ENCODE measurements at regions not wholly inside any gene's neighbourhood (a gene's known extent, or its start where the extent isn't known, plus 50 kb on each side); places are given as distances from the start of the nearest gene placed in this dataset.

DNA sequence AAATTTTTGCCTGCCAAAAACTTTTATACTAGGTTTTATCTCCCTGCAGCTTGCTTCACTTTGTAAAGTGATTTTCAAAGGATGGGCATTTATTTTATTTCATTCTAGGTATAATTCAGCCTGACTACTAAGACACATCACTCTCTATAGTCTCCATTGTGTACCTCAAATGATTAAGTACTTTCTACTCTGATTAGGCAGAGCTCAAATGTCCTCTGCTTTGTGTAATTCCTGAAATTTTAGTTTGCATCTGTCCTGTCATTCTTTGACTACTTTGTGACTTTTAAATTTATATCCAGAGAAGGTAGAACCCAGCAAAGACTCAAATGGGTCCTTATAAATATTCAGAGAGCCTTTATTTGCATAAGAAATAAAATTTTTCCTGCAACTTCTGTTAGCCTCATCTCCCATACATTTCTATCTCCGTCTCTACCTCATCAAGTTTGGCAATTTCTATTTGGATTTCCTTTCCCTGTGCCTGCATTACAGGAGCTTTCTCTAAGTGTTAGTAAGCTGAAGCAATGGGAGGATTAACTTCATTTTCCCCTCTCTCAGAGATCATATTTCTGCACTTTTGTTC, 1038.0 kb upstream of the ATXN8OS start:
- no peaks in the 10 kb centered on the region for H3K36me3 ChIP-seq (ENCODE audit: control insufficient read depth, insufficient read depth, low read length)
- H3K4me3 ChIP-seq (ENCODE audit: low read depth, low read length): no peak overlapping the region
- TF ChIP-seq, protein P1, sequence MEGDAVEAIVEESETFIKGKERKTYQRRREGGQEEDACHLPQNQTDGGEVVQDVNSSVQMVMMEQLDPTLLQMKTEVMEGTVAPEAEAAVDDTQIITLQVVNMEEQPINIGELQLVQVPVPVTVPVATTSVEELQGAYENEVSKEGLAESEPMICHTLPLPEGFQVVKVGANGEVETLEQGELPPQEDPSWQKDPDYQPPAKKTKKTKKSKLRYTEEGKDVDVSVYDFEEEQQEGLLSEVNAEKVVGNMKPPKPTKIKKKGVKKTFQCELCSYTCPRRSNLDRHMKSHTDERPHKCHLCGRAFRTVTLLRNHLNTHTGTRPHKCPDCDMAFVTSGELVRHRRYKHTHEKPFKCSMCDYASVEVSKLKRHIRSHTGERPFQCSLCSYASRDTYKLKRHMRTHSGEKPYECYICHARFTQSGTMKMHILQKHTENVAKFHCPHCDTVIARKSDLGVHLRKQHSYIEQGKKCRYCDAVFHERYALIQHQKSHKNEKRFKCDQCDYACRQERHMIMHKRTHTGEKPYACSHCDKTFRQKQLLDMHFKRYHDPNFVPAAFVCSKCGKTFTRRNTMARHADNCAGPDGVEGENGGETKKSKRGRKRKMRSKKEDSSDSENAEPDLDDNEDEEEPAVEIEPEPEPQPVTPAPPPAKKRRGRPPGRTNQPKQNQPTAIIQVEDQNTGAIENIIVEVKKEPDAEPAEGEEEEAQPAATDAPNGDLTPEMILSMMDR (IDR thresholded peaks at IDR 0.05; ENCODE audit: insufficient read depth, low read length, severe bottlenecking): no peak
- DNase-seq (ENCODE audit: low read depth) (no peak), FAIRE-seq (no peak)
- no peaks in the 10 kb centered on the region for H3K27me3 ChIP-seq (ENCODE audit: control insufficient read depth, insufficient read depth, low read length)

DNA sequence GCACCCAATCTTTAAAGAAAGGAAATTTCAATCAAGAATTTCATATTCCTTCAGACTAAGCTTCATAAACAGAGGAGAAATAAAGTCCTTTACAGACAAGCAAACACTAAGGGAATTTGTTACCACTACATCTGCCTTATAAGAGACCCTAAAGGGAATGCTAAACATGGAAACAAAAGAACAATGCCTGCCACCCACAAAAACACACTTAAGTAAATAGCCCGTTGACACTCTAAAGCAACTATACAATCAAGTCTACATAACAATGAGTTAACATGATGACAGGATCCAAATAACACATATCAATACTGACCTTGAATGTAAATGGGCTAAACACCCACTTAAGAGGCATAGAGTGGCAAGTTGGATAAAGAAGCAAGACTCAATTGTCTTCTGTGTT, 1056.9 kb upstream of the ATXN8OS start:
- Histone ChIP-seq H3K27me3 (ENCODE audit: control insufficient read depth, insufficient read depth, low read length) (no peaks in the 10 kb centered on the region), H3K4me3 (ENCODE audit: low read depth, low read length) (no peak overlapping the region), H3K36me3 (ENCODE audit: control insufficient read depth, insufficient read depth, low read length) (no peaks in the 10 kb centered on the region)
- no peak for FAIRE-seq
- TF ChIP-seq, protein P1 (IDR thresholded peaks at IDR 0.05; ENCODE audit: insufficient read depth, low read length, severe bottlenecking): no peak
- no peak for DNase-seq (ENCODE audit: low read depth)

DNA sequence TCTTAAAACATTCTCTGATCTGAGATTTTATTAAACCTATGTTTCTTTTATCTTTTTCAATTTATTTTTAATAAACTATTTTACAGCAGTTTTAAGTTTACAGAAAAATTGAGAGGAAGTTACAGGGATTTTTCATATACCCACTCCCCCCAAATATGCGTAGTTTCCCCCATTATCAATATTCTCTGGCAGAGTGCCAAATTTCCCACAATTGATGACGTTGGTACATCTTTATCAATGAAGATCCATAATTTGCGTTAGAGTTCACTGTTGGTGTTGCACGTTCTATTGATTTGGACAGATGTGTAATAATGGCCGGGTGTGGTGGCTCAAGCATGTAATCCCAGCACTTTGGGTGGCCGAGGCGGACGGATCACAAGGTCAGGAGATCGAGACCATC, 1063.0 kb upstream of the ATXN8OS start:
- DNase-seq (ENCODE audit: low read depth) (no peak), FAIRE-seq (no peak)
- Histone ChIP-seq H3K4me3 (ENCODE audit: low read depth, low read length) (no peak overlapping the region), H3K36me3 (ENCODE audit: control insufficient read depth, insufficient read depth, low read length) (no peaks in the 10 kb centered on the region), H3K27me3 (ENCODE audit: control insufficient read depth, insufficient read depth, low read length) (no peaks in the 10 kb centered on the region)
- TF ChIP-seq, protein P1 (IDR thresholded peaks at IDR 0.05; ENCODE audit: insufficient read depth, low read length, severe bottlenecking): no peak

DNA sequence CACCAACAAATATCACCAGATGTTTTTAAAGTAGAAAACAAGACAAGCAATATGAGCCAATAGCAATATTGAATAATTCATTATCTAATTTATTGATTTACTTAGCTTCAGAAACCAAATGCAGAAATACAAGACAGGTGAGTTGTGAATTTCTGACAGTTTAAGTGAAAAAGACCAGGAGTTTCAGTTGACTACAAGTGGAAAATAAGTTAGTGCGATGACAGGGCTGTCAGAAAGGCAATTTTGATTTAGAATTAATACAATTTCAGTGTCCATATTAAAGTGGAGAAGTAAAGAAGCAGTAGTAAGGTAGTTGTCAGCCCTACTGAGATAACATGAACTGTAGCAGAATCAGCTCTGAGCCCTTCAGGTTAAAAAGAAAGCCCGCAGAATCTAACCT, 1066.7 kb upstream of the ATXN8OS start:
- Histone ChIP-seq H3K36me3 (ENCODE audit: control insufficient read depth, insufficient read depth, low read length) (no peaks in the 10 kb centered on the region), H3K4me3 (ENCODE audit: low read depth, low read length) (no peak overlapping the region), H3K27me3 (ENCODE audit: control insufficient read depth, insufficient read depth, low read length) (no peaks in the 10 kb centered on the region)
- TF ChIP-seq, protein P1 (IDR thresholded peaks at IDR 0.05; ENCODE audit: insufficient read depth, low read length, severe bottlenecking): no peak
- DNase-seq (ENCODE audit: low read depth) (no peak), FAIRE-seq (no peak)

DNA sequence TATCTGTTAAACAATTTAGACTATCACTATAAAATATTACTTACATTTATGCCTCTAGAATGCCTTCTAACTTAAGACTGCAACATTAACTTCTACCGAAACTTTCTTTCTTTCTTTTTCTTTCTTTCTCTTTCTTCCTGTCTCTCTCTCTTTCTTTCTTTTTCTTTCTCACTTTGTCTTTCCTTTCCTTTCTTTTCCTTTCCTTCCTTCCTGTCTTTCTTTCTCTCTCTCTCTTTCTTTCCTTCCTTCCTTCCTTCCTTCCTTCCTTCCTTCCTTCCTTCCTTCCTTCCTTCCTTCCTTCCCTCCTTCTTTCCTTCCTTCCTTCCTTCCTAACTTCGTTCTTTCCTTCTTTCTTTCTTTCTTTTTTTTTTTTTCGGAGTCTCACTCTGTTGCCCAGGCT, 1071.9 kb upstream of the ATXN8OS start:
- Histone ChIP-seq H3K27me3 (ENCODE audit: control insufficient read depth, insufficient read depth, low read length) (no peaks in the 10 kb centered on the region), H3K36me3 (ENCODE audit: control insufficient read depth, insufficient read depth, low read length) (no peaks in the 10 kb centered on the region), H3K4me3 (ENCODE audit: low read depth, low read length) (no peak overlapping the region)
- DNase-seq (ENCODE audit: low read depth): no peak
- no peak for FAIRE-seq
- TF ChIP-seq, protein P1 (IDR thresholded peaks at IDR 0.05; ENCODE audit: insufficient read depth, low read length, severe bottlenecking): no peak

GRCh38 chr13:69028936-69029335, 1078.7 kb upstream of the ATXN8OS start:
- Histone ChIP-seq H3K27me3 (ENCODE audit: control insufficient read depth, insufficient read depth, low read length) (no peaks in the 10 kb centered on the region), H3K36me3 (ENCODE audit: control insufficient read depth, insufficient read depth, low read length) (no peaks in the 10 kb centered on the region), H3K4me3 (ENCODE audit: low read depth, low read length) (no peak overlapping the region)
- TF ChIP-seq, protein P1 (IDR thresholded peaks at IDR 0.05; ENCODE audit: insufficient read depth, low read length, severe bottlenecking): no peak
- FAIRE-seq (no peak), DNase-seq (ENCODE audit: low read depth) (no peak)
